Uterus (tissue), 3 donors: ENCODE measurements at regions not wholly inside any gene's neighbourhood (a gene's known extent, or its start where the extent isn't known, plus 50 kb on each side); places are given as distances from the start of the nearest gene placed in this dataset.

ENCODE experiments used
- DNase-seq, 2 donors: peaks; one replicate each; pipeline ENCODE4 v3.0.0-alpha.2; 2019 to 2020
- H3K27ac ChIP-seq, 2 donors: fragments of 200-600 bp; sonication (generic); 1 replicate in 1 of 2; 2 replicates in 1 of 2; pipeline ENCODE4 v1.5.1; 2016 to 2018
- H3K27me3 ChIP-seq, 2 donors: fragments of 200-600 bp; sonication (generic); one replicate each; pipeline ENCODE4 v1.5.1; 2018 to 2019; ENCODE audit warnings: control low read depth in 1 of 2
- H3K36me3 ChIP-seq, 2 donors: fragments of 200-600 bp; sonication (generic); one replicate each; pipeline ENCODE4 v1.5.1; 2019; ENCODE audit warnings: control low read depth in 1 of 2
- H3K4me1 ChIP-seq, 2 donors: fragments of 200-600 bp; sonication (generic); one replicate each; pipeline ENCODE4 v1.5.1; 2018 to 2019; ENCODE audit warnings: control low read depth in 1 of 2
- H3K4me3 ChIP-seq, 2 donors: fragments of 200-600 bp; sonication (generic); 1 replicate in 1 of 2; 2 replicates in 1 of 2; pipeline ENCODE4 v1.5.1; 2018 to 2019; ENCODE audit warnings: mild to moderate bottlenecking in 1 of 2
- H3K9me3 ChIP-seq, 2 donors: fragments of 200-600 bp; sonication (generic); one replicate each; pipeline ENCODE4 v1.5.1; 2019; ENCODE audit warnings: control low read depth in 1 of 2
- CTCF ChIP-seq, 4 experiments: fragments of 200-600 bp in 2 of 4; fragments of 450-650 bp in 2 of 4; sonication (generic) in 2 of 4; IDR thresholded peaks; one replicate each; pipeline ENCODE4 v1.5.1; 2016 to 2019; ENCODE audit warnings: antibody characterized with exemption in 4 of 4, mild to moderate bottlenecking in 2 of 4, moderate library complexity in 1 of 4
- POLR2A ChIP-seq, 2 donors: fragments of 450-650 bp; IDR thresholded peaks; one replicate each; pipeline ENCODE4 v1.6.1; 2016; ENCODE audit warnings: antibody characterized with exemption in 2 of 2, mild to moderate bottlenecking in 1 of 2, moderate library complexity in 1 of 2
- intact Hi-C: fragments of 100-400 bp; cut with DNase I; formaldehyde crosslinking; loops from one replicate; pipeline ENCODE4 v1.15.1; 2023; ENCODE audit warnings: low total_unique reads
- donor health status: DM: yes; HTN: yes; CAD: no.

- Histone ChIP-seq H3K36me3 (no peaks in the 10 kb centered on the region), H3K9me3 (no peaks in the 10 kb centered on the region), H3K27me3 (no peaks in the 10 kb centered on the region), H3K27ac (no peak overlapping the region), H3K4me1 (no peaks in the 10 kb centered on the region), H3K4me3 (no peak overlapping the region)
- no peak for DNase-seq
- intact Hi-C loops: no loop called here
- no peak for TF ChIP-seq CTCF (IDR thresholded peaks at IDR 0.05)
- no peak for TF ChIP-seq POLR2A (IDR thresholded peaks at IDR 0.05)
Measured at GRCh38 chr10:117860135-117860534, 186.6 kb downstream of the RAB11FIP2 start.

GRCh38 chr10:117860823-117861222 lies 185.9 kb downstream of the RAB11FIP2 start:
- no peak for DNase-seq
- Histone ChIP-seq H3K27me3 (no peaks in the 10 kb centered on the region), H3K36me3 (no peaks in the 10 kb centered on the region), H3K27ac (no peak overlapping the region), H3K4me3 (no peak overlapping the region), H3K9me3 (no peaks in the 10 kb centered on the region), H3K4me1 (no peaks in the 10 kb centered on the region)
- intact Hi-C loops: no loop called here
- TF ChIP-seq CTCF (IDR thresholded peaks at IDR 0.05) (no peak), POLR2A (IDR thresholded peaks at IDR 0.05) (no peak)

- no peaks in the 10 kb centered on the region for H3K27me3 ChIP-seq
- no peak overlapping the region for H3K4me3 ChIP-seq
- no peak overlapping the region for H3K27ac ChIP-seq
- no peaks in the 10 kb centered on the region for H3K9me3 ChIP-seq
- no peaks in the 10 kb centered on the region for H3K36me3 ChIP-seq
- intact Hi-C loops: no loop called here
- H3K4me1 ChIP-seq: no peaks in the 10 kb centered on the region
- TF ChIP-seq CTCF (IDR thresholded peaks at IDR 0.05): no peak
- no peak for TF ChIP-seq POLR2A (IDR thresholded peaks at IDR 0.05)
- DNase-seq: no peak
Measured at GRCh38 chr10:117861329-117861728, 185.4 kb downstream of the RAB11FIP2 start.

GRCh38 chr10:117863771-117864170 lies 183.0 kb downstream of the RAB11FIP2 start:
- H3K27me3 ChIP-seq: no peaks in the 10 kb centered on the region
- H3K27ac ChIP-seq: no peak overlapping the region
- H3K4me1 ChIP-seq: no peaks in the 10 kb centered on the region
- intact Hi-C loops: no loop called here
- DNase-seq: no peak
- no peak overlapping the region for H3K4me3 ChIP-seq
- no peaks in the 10 kb centered on the region for H3K36me3 ChIP-seq
- TF ChIP-seq CTCF (IDR thresholded peaks at IDR 0.05) (no peak), POLR2A (IDR thresholded peaks at IDR 0.05) (no peak)
- H3K9me3 ChIP-seq: no peaks in the 10 kb centered on the region

GRCh38 chr10:117865945-117866344 lies 180.8 kb downstream of the RAB11FIP2 start:
- TF ChIP-seq CTCF (IDR thresholded peaks at IDR 0.05): no peak
- Histone ChIP-seq H3K27me3 (no peaks in the 10 kb centered on the region), H3K9me3 (no peaks in the 10 kb centered on the region), H3K27ac (no peak overlapping the region), H3K36me3 (no peaks in the 10 kb centered on the region), H3K4me3 (no peak overlapping the region), H3K4me1 (no peaks in the 10 kb centered on the region)
- DNase-seq: no peak
- intact Hi-C loops: no loop called here
